H9 (cell line): ENCODE measurements at regions not wholly inside any gene's neighbourhood (a gene's known extent, or its start where the extent isn't known, plus 50 kb on each side); places are given as distances from the start of the nearest gene placed in this dataset.

Experiments used
- DNase-seq: peaks from one replicate; pipeline ENCODE4 v3.0.0-alpha.2; 2017
- H2AFZ ChIP-seq: one replicate; pipeline ENCODE4 v1.6.1; 2013; ENCODE audit warnings: mild to moderate bottlenecking, low read length, control low read depth, moderate library complexity
- H2AK5ac ChIP-seq: 2 replicates; pipeline ENCODE4 v1.6.1; 2013; ENCODE audit warnings: low read length, control low read depth, mixed read lengths; ENCODE audit not compliant: insufficient read length
- H2BK120ac ChIP-seq: one replicate; pipeline ENCODE4 v1.6.1; 2013; ENCODE audit warnings: low read depth, mild to moderate bottlenecking, low read length, control low read depth, inconsistent platforms; ENCODE audit not compliant: poor library complexity, severe bottlenecking
- H2BK12ac ChIP-seq: 2 replicates; pipeline ENCODE4 v1.6.1; 2013; ENCODE audit warnings: low read length, control low read depth, mixed read lengths, low read depth; ENCODE audit not compliant: insufficient read length
- H2BK15ac ChIP-seq: 2 replicates; pipeline ENCODE4 v1.6.1; 2013; ENCODE audit warnings: low read depth, low read length, control low read depth
- H2BK20ac ChIP-seq: one replicate; pipeline ENCODE4 v1.6.1; 2013; ENCODE audit warnings: low read depth, mild to moderate bottlenecking, low read length, control low read depth, inconsistent platforms; ENCODE audit not compliant: poor library complexity, severe bottlenecking
- H2BK5ac ChIP-seq: 2 replicates; pipeline ENCODE4 v1.6.1; 2013; ENCODE audit warnings: low read length, control low read depth, mixed read lengths; ENCODE audit not compliant: insufficient read length
- H3K14ac ChIP-seq: 2 replicates; pipeline ENCODE4 v1.6.1; 2013; ENCODE audit warnings: low read length, control low read depth; ENCODE audit not compliant: insufficient read depth
- H3K18ac ChIP-seq: 2 replicates; pipeline ENCODE4 v1.6.1; 2013; ENCODE audit warnings: low read depth, mild to moderate bottlenecking, mixed read lengths, low read length, control low read depth; ENCODE audit not compliant: insufficient read length
- H3K23ac ChIP-seq: 2 replicates; pipeline ENCODE4 v1.6.1; 2013; ENCODE audit warnings: low read length, control low read depth, mixed read lengths, low read depth; ENCODE audit not compliant: insufficient read length
- H3K23me2 ChIP-seq: 2 replicates; pipeline ENCODE4 v1.6.1; 2013; ENCODE audit warnings: low read depth, mild to moderate bottlenecking, mixed read lengths, low read length, control low read depth; ENCODE audit not compliant: insufficient read length, poor library complexity, severe bottlenecking
- H3K27ac ChIP-seq: 2 replicates; pipeline ENCODE4 v1.5.1; 2013; ENCODE audit warnings: low read length, control low read depth, mixed read lengths, low read depth; ENCODE audit not compliant: insufficient read length
- H3K27me3 ChIP-seq: 2 replicates; pipeline ENCODE4 v1.6.1; 2013; ENCODE audit warnings: low read length, control low read depth, inconsistent platforms; ENCODE audit not compliant: insufficient read depth
- H3K4ac ChIP-seq: 2 replicates; pipeline ENCODE4 v1.6.1; 2013; ENCODE audit warnings: low read depth, mild to moderate bottlenecking, control low read depth, inconsistent platforms, low read length, moderate library complexity
- H3K4me1 ChIP-seq: 2 replicates; pipeline ENCODE4 v1.6.1; 2013; ENCODE audit warnings: low read length, control low read depth, inconsistent platforms; ENCODE audit not compliant: insufficient read depth
- H3K4me2 ChIP-seq: 2 replicates; pipeline ENCODE4 v1.6.1; 2013; ENCODE audit warnings: low read length, control low read depth, mixed read lengths; ENCODE audit not compliant: insufficient read length, insufficient read depth
- H3K56ac ChIP-seq: 2 replicates; pipeline ENCODE4 v1.6.1; 2013; ENCODE audit warnings: low read depth, mild to moderate bottlenecking, mixed read lengths, low read length, control low read depth; ENCODE audit not compliant: insufficient read length
- H3K79me1 ChIP-seq: 2 replicates; pipeline ENCODE4 v1.6.1; 2013; ENCODE audit warnings: low read depth, mild to moderate bottlenecking, moderate library complexity, low read length, control low read depth, inconsistent platforms; ENCODE audit not compliant: insufficient read depth, poor library complexity, severe bottlenecking
- H3K79me2 ChIP-seq: 2 replicates; pipeline ENCODE4 v1.6.1; 2013; ENCODE audit warnings: low read length, control low read depth, inconsistent platforms; ENCODE audit not compliant: insufficient read depth
- H3K9ac ChIP-seq: 2 replicates; pipeline ENCODE4 v1.6.1; 2013; ENCODE audit warnings: low read length, control low read depth, mixed read lengths; ENCODE audit not compliant: insufficient read length; ENCODE audit errors: extremely low read depth
- H3K9me3 ChIP-seq: one replicate; pipeline ENCODE4 v1.6.1; 2013; ENCODE audit warnings: low read depth, low read length, inconsistent platforms; ENCODE audit not compliant: control insufficient read depth
- H3T11ph ChIP-seq: one replicate; pipeline ENCODE4 v1.6.1; 2013; ENCODE audit warnings: mild to moderate bottlenecking, low read length, control low read depth, inconsistent platforms
- H4K20me1 ChIP-seq: one replicate; pipeline ENCODE4 v1.6.1; 2013; ENCODE audit not compliant: control insufficient read depth, insufficient read length, insufficient read depth
- H4K5ac ChIP-seq: 2 replicates; pipeline ENCODE4 v1.6.1; 2013; ENCODE audit warnings: low read depth, mild to moderate bottlenecking, mixed read lengths, low read length, control low read depth; ENCODE audit not compliant: insufficient read length
- H4K8ac ChIP-seq: replicated peaks from 2 replicates; pipeline ENCODE4 v1.6.1; 2013; ENCODE audit warnings: low read length, control low read depth, mixed read lengths, low read depth; ENCODE audit not compliant: insufficient read length
- H4K91ac ChIP-seq: 2 replicates; pipeline ENCODE4 v1.6.1; 2013; ENCODE audit warnings: low read depth, mild to moderate bottlenecking, moderate library complexity, mixed read lengths, low read length, control low read depth; ENCODE audit not compliant: insufficient read length
- H3K27ac Mint-ChIP-seq, 3 experiments: 2 replicates in 2 of 3; 3 replicates in 1 of 3; pipeline ENCODE4 v1.8.0; 2020 to 2021; ENCODE audit warnings: mixed read lengths in 3 of 3, mild to moderate bottlenecking in 1 of 3, moderate library complexity in 1 of 3
- H3K27me3 Mint-ChIP-seq: 2 replicates; pipeline ENCODE4 v1.8.0; 2021; ENCODE audit warnings: low read depth, mild to moderate bottlenecking, moderate library complexity, mixed read lengths
- H3K36me3 Mint-ChIP-seq, 3 experiments: 2 replicates in 2 of 3; 3 replicates in 1 of 3; pipeline ENCODE4 v1.8.0; 2020 to 2021; ENCODE audit warnings: low read depth in 3 of 3, mixed read lengths in 3 of 3; ENCODE audit not compliant: insufficient read depth in 1 of 3
- H3K4me1 Mint-ChIP-seq, 2 experiments: 2 replicates each; pipeline ENCODE4 v1.8.0; 2020; ENCODE audit warnings: mixed read lengths in 2 of 2
- H3K4me3 Mint-ChIP-seq, 2 experiments: 2 replicates in 1 of 2; 3 replicates in 1 of 2; pipeline ENCODE4 v1.8.0; 2020 to 2021; ENCODE audit warnings: mild to moderate bottlenecking in 2 of 2, mixed read lengths in 2 of 2, moderate library complexity in 1 of 2
- H3K9me3 Mint-ChIP-seq, 2 experiments: 2 replicates in 1 of 2; 3 replicates in 1 of 2; pipeline ENCODE4 v1.8.0; 2020; ENCODE audit warnings: mild to moderate bottlenecking in 2 of 2, mixed read lengths in 2 of 2, moderate library complexity in 1 of 2
- WGBS: extraction: QIAGEN DNeasy Blood & Tissue Kit; methylation state at CpG from one replicate; pipeline ENCODE4 v1.1.7; 2013; ENCODE audit warnings: missing lambda C conversion rate, low lambda C conversion rate, mixed read lengths; ENCODE audit not compliant: insufficient read length; ENCODE audit errors: extremely low coverage; 5-methylcytosine and 5-hydroxymethylcytosine counted together
- TF ChIP-seq, protein P1 (sequence below): fragments of 200-600 bp; sonication (generic); conservative IDR thresholded peaks from 3 replicates; pipeline ENCODE4 v1.8.0; 2021; ENCODE audit warnings: antibody characterized with exemption, mild to moderate bottlenecking

DNA sequence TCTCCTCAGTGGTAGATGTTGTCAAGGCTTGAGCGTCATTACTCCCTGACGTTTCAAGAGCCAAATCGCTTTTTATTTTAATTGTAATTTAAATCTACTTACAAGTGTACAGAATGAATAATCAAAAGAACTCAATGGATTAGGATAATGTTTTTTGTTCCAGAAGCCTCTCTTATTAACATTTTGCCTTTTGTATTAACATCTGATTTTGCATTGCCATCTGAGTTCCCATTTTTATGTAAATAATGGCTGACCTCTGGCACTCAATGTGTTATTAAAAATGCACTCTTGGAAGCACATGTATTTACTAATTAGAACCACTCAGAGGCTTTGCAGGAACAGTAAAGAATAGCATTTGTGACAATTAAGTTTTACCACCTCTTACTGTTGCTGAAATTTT is 411.0 kb downstream of the EPHA5 start:
- Histone ChIP-seq H3K4me1 (no peaks in the 10 kb centered on the region), H3K27me3 (no peaks in the 10 kb centered on the region), H2BK120ac (no peak overlapping the region), H3K18ac (no peak overlapping the region), H2BK20ac (no peak overlapping the region), H3K79me2 (no peaks in the 10 kb centered on the region), H4K20me1 (no peaks in the 10 kb centered on the region), H3K4me2 (no peak overlapping the region), H2BK5ac (no peak overlapping the region), H4K8ac (no peak overlapping the region), H3K4ac (no peak overlapping the region), H2BK15ac (no peak overlapping the region), H3K9ac (no peak overlapping the region), H2AK5ac (no peak overlapping the region), H4K5ac (no peak overlapping the region), H3T11ph (no peak overlapping the region), H3K27ac (no peak overlapping the region), H2AFZ (no peak overlapping the region), H3K14ac (no peak overlapping the region), H3K9me3 (no peaks in the 10 kb centered on the region), H3K79me1 (no peaks in the 10 kb centered on the region), H3K23me2 (no peaks in the 10 kb centered on the region), H2BK12ac (no peak overlapping the region), H3K56ac (no peak overlapping the region), H3K23ac (no peak overlapping the region), H4K91ac (no peak overlapping the region)
- Mint-ChIP-seq H3K4me3 (no peak overlapping the region), H3K27ac (peak overlapping the region in 2 of 3 experiments; percentile 51 to 60; a peak in 2 of 7 replicates), H3K36me3 (no peaks in the 10 kb centered on the region), H3K27me3 (no peaks in the 10 kb centered on the region), H3K9me3 (no peaks in the 10 kb centered on the region), H3K4me1 (peaks cover 13 to 14% of the 10 kb centered on the region in 2 experiments)
- WGBS, result no CpG with 5 or more reads among the region's 3 CpGs
- DNase-seq, result no peak
- TF ChIP-seq, protein P1, sequence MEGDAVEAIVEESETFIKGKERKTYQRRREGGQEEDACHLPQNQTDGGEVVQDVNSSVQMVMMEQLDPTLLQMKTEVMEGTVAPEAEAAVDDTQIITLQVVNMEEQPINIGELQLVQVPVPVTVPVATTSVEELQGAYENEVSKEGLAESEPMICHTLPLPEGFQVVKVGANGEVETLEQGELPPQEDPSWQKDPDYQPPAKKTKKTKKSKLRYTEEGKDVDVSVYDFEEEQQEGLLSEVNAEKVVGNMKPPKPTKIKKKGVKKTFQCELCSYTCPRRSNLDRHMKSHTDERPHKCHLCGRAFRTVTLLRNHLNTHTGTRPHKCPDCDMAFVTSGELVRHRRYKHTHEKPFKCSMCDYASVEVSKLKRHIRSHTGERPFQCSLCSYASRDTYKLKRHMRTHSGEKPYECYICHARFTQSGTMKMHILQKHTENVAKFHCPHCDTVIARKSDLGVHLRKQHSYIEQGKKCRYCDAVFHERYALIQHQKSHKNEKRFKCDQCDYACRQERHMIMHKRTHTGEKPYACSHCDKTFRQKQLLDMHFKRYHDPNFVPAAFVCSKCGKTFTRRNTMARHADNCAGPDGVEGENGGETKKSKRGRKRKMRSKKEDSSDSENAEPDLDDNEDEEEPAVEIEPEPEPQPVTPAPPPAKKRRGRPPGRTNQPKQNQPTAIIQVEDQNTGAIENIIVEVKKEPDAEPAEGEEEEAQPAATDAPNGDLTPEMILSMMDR, result no peak
